ENCODE measurements at regions not wholly inside any gene's neighbourhood (a gene's known extent, or its start where the extent isn't known, plus 50 kb on each side); places are given as distances from the start of the nearest gene placed in this dataset.

- H2AFZ ChIP-seq (ENCODE audit: low read length) = no peak overlapping the region
- CTCF ChIA-PET (ENCODE audit: partially characterized antibody) = no interaction called here
- POLR2A ChIA-PET (ENCODE audit: partially characterized antibody) = no interaction called here
- H3K14ac ChIP-seq (ENCODE audit: insufficient read length) = no peak overlapping the region
- H2BK12ac ChIP-seq (ENCODE audit: low read depth, low read length) = peak overlapping the region; percentile 91; the same call in 1 of the 2 replicates
- H2BK15ac ChIP-seq (ENCODE audit: low read length) = peak overlapping the region; percentile 37; the same call in 1 of the 2 replicates
- H3K56ac ChIP-seq (replicated peaks; ENCODE audit: insufficient read length, low read depth, low read length) = peak overlapping the region; percentile 95
- H3K79me2 ChIP-seq (ENCODE audit: control insufficient read depth in 1 of 2, insufficient read depth in 2 of 2, low read length in 2 of 2) = no peaks in the 10 kb centered on the region
- no peak overlapping the region for H3K4me3 ChIP-seq (ENCODE audit: extremely low read depth in 1 of 4, insufficient read depth in 2 of 4, low read depth in 3 of 4, low read length in 4 of 4)
- peaks cover 3 to 10% (median 3%) of the 10 kb centered on the region in 4 experiments; a peak in 4 of 7 replicates for H3K4me1 ChIP-seq (replicated peaks in 1 of 4; ENCODE audit: control insufficient read depth in 3 of 4, insufficient read depth in 4 of 4, low read length in 3 of 4)
- no peaks in the 10 kb centered on the region for H3K9me3 ChIP-seq (ENCODE audit: insufficient read depth in 2 of 2, low read depth in 1 of 2, low read length in 1 of 2)
- DNase-seq (ENCODE audit: low read depth in 1 of 2, low spot score in 2 of 2) = no peak
- no peak for FAIRE-seq
- H3K9ac ChIP-seq (replicated peaks in 1 of 4; ENCODE audit: extremely low read depth in 1 of 4, low read depth in 3 of 4, low read length in 3 of 4) = no peak overlapping the region
- H2AK5ac ChIP-seq (ENCODE audit: low read depth, low read length) = no peak overlapping the region
- no peak overlapping the region for H4K8ac ChIP-seq (ENCODE audit: extremely low read depth, insufficient read depth, low read length)
- H4K5ac ChIP-seq (ENCODE audit: insufficient read length, low read depth, low read length) = no peak overlapping the region
- peaks cover 4% of the 10 kb centered on the region; the same call in 1 of the 2 replicates for H3K23me2 ChIP-seq (ENCODE audit: low read depth, low read length)
- H3K4ac ChIP-seq (replicated peaks; ENCODE audit: insufficient read length, low read depth, low read length) = no peak overlapping the region
- no peak overlapping the region for H2BK5ac ChIP-seq (ENCODE audit: low read depth, low read length)
- H2BK20ac ChIP-seq (ENCODE audit: low read length) = peak overlapping the region; percentile 21; the same call in 1 of the 2 replicates
- H3K23ac ChIP-seq (ENCODE audit: insufficient read length) = no peak overlapping the region
- H3K36me3 ChIP-seq (ENCODE audit: control insufficient read depth in 2 of 4, insufficient read depth in 4 of 4, low read length in 3 of 4) = no peaks in the 10 kb centered on the region
- peak overlapping the region; percentile 22 for H4K91ac ChIP-seq (replicated peaks; ENCODE audit: insufficient read length, low read length)
- H2BK120ac ChIP-seq (replicated peaks; ENCODE audit: low read depth, low read length) = no peak overlapping the region
- no peak overlapping the region for H3K27ac ChIP-seq (ENCODE audit: low read depth, low read length)
- H3K4me2 ChIP-seq (ENCODE audit: insufficient read depth in 1 of 2, low read depth in 2 of 2, low read length in 2 of 2) = no peak overlapping the region
- H3K79me1 ChIP-seq (ENCODE audit: low read depth, low read length) = no peaks in the 10 kb centered on the region
- TF ChIP-seq RNF2 (IDR thresholded peaks at IDR 0.05; ENCODE audit: borderline replicate concordance, low read depth, low read length, missing control alignments, poor library complexity, severe bottlenecking) = no peak
- TF ChIP-seq CBX5 (IDR thresholded peaks at IDR 0.05; ENCODE audit: low read depth, low read length) = no peak
- H3K27me3 ChIP-seq (replicated peaks in 1 of 4; ENCODE audit: control insufficient read depth in 3 of 4, extremely low read depth in 1 of 4, insufficient read depth in 3 of 4, low read length in 3 of 4) = no peaks in the 10 kb centered on the region
- H3K18ac ChIP-seq (ENCODE audit: extremely low read depth, low read length) = no peak overlapping the region
- H4K20me1 ChIP-seq (replicated peaks in 1 of 2; ENCODE audit: control insufficient read depth in 1 of 2, insufficient read depth in 2 of 2, low read length in 2 of 2) = peaks cover 0 to 2% of the 10 kb centered on the region in 2 experiments
- 46% methylated on average over 2 of the region's 2 CpGs; no CpG with 5 or more reads in 1 of the 2 experiments for WGBS, 2 experiments (ENCODE audit: extremely low coverage in 1 of 2, insufficient coverage in 1 of 2, insufficient read length in 1 of 2, insufficient replicate concordance in 2 of 2, low coverage in 1 of 2, low lambda C conversion rate in 2 of 2, missing lambda C conversion rate in 1 of 2)
Observed at GRCh38 chr14:61185534-61185933, 95.6 kb downstream of the TMEM30B start.
